Activated CD8-positive, alpha-beta T cell treated with anti-CD3 and anti-CD28 coated beads, Interleukin-2, amount 10 ng/mL, durations not matched to agents 7 days and 5 days (primary cell): ENCODE measurements at regions not wholly inside any gene's neighbourhood (a gene's known extent, or its start where the extent isn't known, plus 50 kb on each side); places are given as distances from the start of the nearest gene placed in this dataset.
"Not testable (repeated sequence)": the region's sequence is repeated elsewhere in the genome, so short reads cannot be mapped to it uniquely, and the experiment has no call there.

Experiments used
- ATAC-seq: fragments of 150-1000 bp; cut with Tn5 transposase; one replicate; pipeline ENCODE4 v1.10.0; 2021; ENCODE audit warnings: moderate library complexity
- CTCF ChIA-PET: fragments of 350-600 bp; sonication (Branson Sonifier 250); formaldehyde crosslinking; loops from one replicate; lab custom pipeline; 2021; ENCODE audit warnings: antibody characterized with exemption; lab: Charles Lee
- POLR2A ChIA-PET: fragments of 350-600 bp; sonication (Branson Sonifier 250); formaldehyde crosslinking; loops from one replicate; lab custom pipeline; 2021; ENCODE audit warnings: antibody characterized with exemption; lab: Charles Lee
- DNase-seq: peaks from one replicate; pipeline ENCODE4 v3.0.0-alpha.2; 2020
- H3K27ac Mint-ChIP-seq: one replicate; pipeline ENCODE4 v1.8.0; 2021; ENCODE audit warnings: mild to moderate bottlenecking, mixed read lengths
- H3K27me3 Mint-ChIP-seq: one replicate; pipeline ENCODE4 v1.8.0; 2021; ENCODE audit warnings: low read depth, mixed read lengths
- H3K36me3 Mint-ChIP-seq: one replicate; pipeline ENCODE4 v1.8.0; 2021; ENCODE audit warnings: low read depth, mixed read lengths
- H3K4me1 Mint-ChIP-seq: one replicate; pipeline ENCODE4 v1.8.0; 2021; ENCODE audit warnings: low read depth, mixed read lengths
- H3K4me3 Mint-ChIP-seq: one replicate; pipeline ENCODE4 v1.8.0; 2021; ENCODE audit warnings: mild to moderate bottlenecking, mixed read lengths
- H3K9me3 Mint-ChIP-seq: one replicate; pipeline ENCODE4 v1.8.0; 2022; ENCODE audit warnings: mixed read lengths; ENCODE audit not compliant: insufficient read depth

GRCh38 chr3:197365586-197365985 is 67.2 kb upstream of the DLG1 start:
- CTCF ChIA-PET = no interaction called here
- Mint-ChIP-seq H3K9me3 (no peaks in the 10 kb centered on the region), H3K4me3 (no peak overlapping the region), H3K27ac (no peak overlapping the region), H3K36me3 (peaks cover 2% of the 10 kb centered on the region), H3K4me1 (no peaks in the 10 kb centered on the region), H3K27me3 (peaks cover 8% of the 10 kb centered on the region)
- DNase-seq (no peak), ATAC-seq (no peak)
- POLR2A ChIA-PET = no interaction called here

GRCh38 chr3:197364410-197365071 is 66.1 kb upstream of the DLG1 start:
- Mint-ChIP-seq H3K4me3 (no peak overlapping the region), H3K9me3 (peaks cover 8% of the 10 kb centered on the region), H3K27ac (no peak overlapping the region), H3K4me1 (no peaks in the 10 kb centered on the region), H3K36me3 (peaks cover 5% of the 10 kb centered on the region), H3K27me3 (peaks cover 8% of the 10 kb centered on the region)
- ChIA-PET POLR2A (no interaction called here), CTCF (no interaction called here)
- ATAC-seq = no peak
- no peak for DNase-seq

- H3K4me3 Mint-ChIP-seq = no peak overlapping the region
- DNase-seq = no peak
- peaks cover 5% of the 10 kb centered on the region for H3K36me3 Mint-ChIP-seq
- peaks cover 11% of the 10 kb centered on the region for H3K9me3 Mint-ChIP-seq
- ChIA-PET CTCF (no interaction called here), POLR2A (no interaction called here)
- ATAC-seq = no peak
- no peaks in the 10 kb centered on the region for H3K4me1 Mint-ChIP-seq
- H3K27ac Mint-ChIP-seq = no peak overlapping the region
- peaks cover 8% of the 10 kb centered on the region for H3K27me3 Mint-ChIP-seq
These were observed 65.4 kb upstream of the DLG1 start for GRCh38 chr3:197363553-197364409.

- DNase-seq (no peak), ATAC-seq (no peak)
- POLR2A ChIA-PET = no interaction called here
- Mint-ChIP-seq H3K4me3 (no peak overlapping the region), H3K27ac (no peak overlapping the region), H3K36me3 (peaks cover 5% of the 10 kb centered on the region), H3K9me3 (peaks cover 11% of the 10 kb centered on the region), H3K27me3 (peaks cover 8% of the 10 kb centered on the region), H3K4me1 (no peaks in the 10 kb centered on the region)
- CTCF ChIA-PET = no interaction called here
These were observed 63.7 kb upstream of the DLG1 start for GRCh38 chr3:197362081-197362480.

- H3K27me3 Mint-ChIP-seq, H3K27ac Mint-ChIP-seq, CTCF ChIA-PET, POLR2A ChIA-PET, H3K4me3 Mint-ChIP-seq, H3K4me1 Mint-ChIP-seq, ATAC-seq, DNase-seq, H3K36me3 Mint-ChIP-seq: not testable (repeated sequence)
- peaks cover 11% of the 10 kb centered on the region for H3K9me3 Mint-ChIP-seq
These were observed 61.7 kb upstream of the DLG1 start for GRCh38 chr3:197360095-197360494.

GRCh38 chr3:197359476-197359875 is 61.1 kb upstream of the DLG1 start:
- ATAC-seq, POLR2A ChIA-PET, H3K4me1 Mint-ChIP-seq, CTCF ChIA-PET, H3K27me3 Mint-ChIP-seq, H3K27ac Mint-ChIP-seq, H3K4me3 Mint-ChIP-seq, H3K36me3 Mint-ChIP-seq, DNase-seq: not testable (repeated sequence)
- peaks cover 11% of the 10 kb centered on the region for H3K9me3 Mint-ChIP-seq

GRCh38 chr3:197356741-197357140 is 58.3 kb upstream of the DLG1 start:
- H3K27me3 Mint-ChIP-seq = peaks cover 6% of the 10 kb centered on the region
- peaks cover 5% of the 10 kb centered on the region for H3K36me3 Mint-ChIP-seq
- H3K27ac Mint-ChIP-seq = no peak overlapping the region
- CTCF ChIA-PET = no interaction called here
- H3K4me3 Mint-ChIP-seq = no peak overlapping the region
- POLR2A ChIA-PET = interaction anchor here (0.6 to 1.0 kb wide), 2 partner anchors 23 to 332 kb away, joined by 3 read pairs; no protein-coding TSS in a partner anchor
- DNase-seq = no peak
- H3K9me3 Mint-ChIP-seq = peaks cover 11% of the 10 kb centered on the region
- no peak for ATAC-seq
- no peaks in the 10 kb centered on the region for H3K4me1 Mint-ChIP-seq

GRCh38 chr3:197356275-197356674 is 57.9 kb upstream of the DLG1 start:
- Mint-ChIP-seq H3K4me1 (no peaks in the 10 kb centered on the region), H3K27ac (no peak overlapping the region), H3K36me3 (peaks cover 4% of the 10 kb centered on the region), H3K27me3 (peaks cover 6% of the 10 kb centered on the region), H3K4me3 (no peak overlapping the region), H3K9me3 (peaks cover 11% of the 10 kb centered on the region)
- no peak for ATAC-seq
- DNase-seq = no peak
- ChIA-PET CTCF (no interaction called here), POLR2A (interaction anchor here (0.6 to 1.0 kb wide), 2 partner anchors 23 to 332 kb away, joined by 3 read pairs; no protein-coding TSS in a partner anchor)

GRCh38 chr3:197355713-197356112 is 57.3 kb upstream of the DLG1 start:
- Mint-ChIP-seq H3K27ac (no peak overlapping the region), H3K36me3 (peaks cover 4% of the 10 kb centered on the region), H3K4me1 (no peaks in the 10 kb centered on the region), H3K9me3 (peaks cover 11% of the 10 kb centered on the region), H3K4me3 (no peak overlapping the region), H3K27me3 (peaks cover 6% of the 10 kb centered on the region)
- DNase-seq = no peak
- POLR2A ChIA-PET = no interaction called here
- ATAC-seq = no peak
- CTCF ChIA-PET = no interaction called here

- H3K9me3 Mint-ChIP-seq = peaks cover 4% of the 10 kb centered on the region
- peaks cover 6% of the 10 kb centered on the region for H3K27me3 Mint-ChIP-seq
- no peak for DNase-seq
- H3K36me3 Mint-ChIP-seq = no peaks in the 10 kb centered on the region
- H3K4me1 Mint-ChIP-seq = no peaks in the 10 kb centered on the region
- ChIA-PET POLR2A (no interaction called here), CTCF (no interaction called here)
- ATAC-seq = no peak
- no peak overlapping the region for H3K27ac Mint-ChIP-seq
- no peak overlapping the region for H3K4me3 Mint-ChIP-seq
These were observed 56.2 kb upstream of the DLG1 start for GRCh38 chr3:197354568-197355001.

GRCh38 chr3:197353867-197354567 is 55.6 kb upstream of the DLG1 start:
- Mint-ChIP-seq H3K4me3 (no peak overlapping the region), H3K4me1 (no peaks in the 10 kb centered on the region), H3K36me3 (no peaks in the 10 kb centered on the region), H3K27me3 (peaks cover 6% of the 10 kb centered on the region), H3K9me3 (no peaks in the 10 kb centered on the region), H3K27ac (no peak overlapping the region)
- POLR2A ChIA-PET = no interaction called here
- CTCF ChIA-PET = no interaction called here
- no peak for DNase-seq
- ATAC-seq = no peak
